ENCODE measurements at regions not wholly inside any gene's neighbourhood (a gene's known extent, or its start where the extent isn't known, plus 50 kb on each side); places are given as distances from the start of the nearest gene placed in this dataset.

- H3K4me3 ChIP-seq (ENCODE audit: low read length) = no peak overlapping the region
- no peak for DNase-seq (ENCODE audit: low read depth)
- TF ChIP-seq CTCF (conservative IDR thresholded peaks at IDR 0.05; ENCODE audit: low read depth, low read length) = no peak
Measured at GRCh38 chr3:150300852-150301517, 107.1 kb upstream of the TSC22D2 start.

- no peak overlapping the region for H3K4me3 ChIP-seq (ENCODE audit: low read length)
- TF ChIP-seq CTCF (conservative IDR thresholded peaks at IDR 0.05; ENCODE audit: low read depth, low read length) = no peak
- DNase-seq (ENCODE audit: low read depth) = no peak
Measured at GRCh38 chr3:150300388-150300787, 107.7 kb upstream of the TSC22D2 start.

- DNase-seq (ENCODE audit: low read depth) = no peak
- no peak overlapping the region for H3K4me3 ChIP-seq (ENCODE audit: low read length)
- TF ChIP-seq CTCF (conservative IDR thresholded peaks at IDR 0.05; ENCODE audit: low read depth, low read length) = no peak
Measured at GRCh38 chr3:150299201-150299600, 108.9 kb upstream of the TSC22D2 start.

- H3K4me3 ChIP-seq (ENCODE audit: low read length) = no peak overlapping the region
- TF ChIP-seq CTCF (conservative IDR thresholded peaks at IDR 0.05; ENCODE audit: low read depth, low read length) = no peak
- DNase-seq (ENCODE audit: low read depth) = no peak
Measured at GRCh38 chr3:150296966-150297365, 111.1 kb upstream of the TSC22D2 start.

GRCh38 chr3:150296123-150296735, 111.9 kb upstream of the TSC22D2 start:
- DNase-seq (ENCODE audit: low read depth) = no peak
- no peak overlapping the region for H3K4me3 ChIP-seq (ENCODE audit: low read length)
- TF ChIP-seq CTCF (conservative IDR thresholded peaks at IDR 0.05; ENCODE audit: low read depth, low read length) = no peak

- no peak overlapping the region for H3K4me3 ChIP-seq (ENCODE audit: low read length)
- DNase-seq (ENCODE audit: low read depth) = no peak
- no peak for TF ChIP-seq CTCF (conservative IDR thresholded peaks at IDR 0.05; ENCODE audit: low read depth, low read length)
Measured at GRCh38 chr3:150293401-150294001, 114.6 kb upstream of the TSC22D2 start.

GRCh38 chr3:150292891-150293290, 115.2 kb upstream of the TSC22D2 start:
- no peak overlapping the region for H3K4me3 ChIP-seq (ENCODE audit: low read length)
- no peak for TF ChIP-seq CTCF (conservative IDR thresholded peaks at IDR 0.05; ENCODE audit: low read depth, low read length)
- DNase-seq (ENCODE audit: low read depth) = no peak
